HepG2 (cell line): ENCODE measurements at regions not wholly inside any gene's neighbourhood (a gene's known extent, or its start where the extent isn't known, plus 50 kb on each side); places are given as distances from the start of the nearest gene placed in this dataset.

ENCODE experiments used
- ATAC-seq: fragments of 200-7000 bp; cut with Tn5 transposase; 3 replicates; pipeline ENCODE4 v1.9.1; 2020; ENCODE audit warnings: mild to moderate bottlenecking, moderate library complexity
- BruUV-seq: library from RNA; stranded (reverse); fragments of 400-500 nt; replicated peaks from 2 replicates; lab custom pipeline; 2021; lab: Mats Ljungman, UMichigan
- CTCF ChIA-PET: fragments of 300-600 bp; formaldehyde crosslinking; extraction: SDS; loops from one replicate; lab custom pipeline; 2021; ENCODE audit warnings: low total read pairs, inconsistent platforms, low intra/inter-chr PET ratio; lab: Yijun Ruan, JAX
- POLR2A ChIA-PET: fragments of 350-600 bp; sonication (Branson Sonifier 250); formaldehyde crosslinking; loops from one replicate; lab custom pipeline; 2020; ENCODE audit warnings: antibody characterized with exemption, inconsistent platforms; lab: Yijun Ruan, JAX
- DNase-seq: peaks from one replicate; pipeline ENCODE4 v3.0.0-alpha.2; 2015; ENCODE audit warnings: low spot score
- FAIRE-seq: peaks from 3 replicates; lab custom pipeline; 2011; peaks lifted over from hg19 to GRCh38; lab: Jason Lieb, UNC
- H2AFZ ChIP-seq: one replicate; pipeline ENCODE4 v1.6.1; 2011; ENCODE audit warnings: low read length, inconsistent platforms
- H3K27ac ChIP-seq: fragments of 300-600 bp; 3 replicates; pipeline ENCODE4 v1.8.0; 2011; ENCODE audit warnings: mixed run types, mild to moderate bottlenecking, mixed read lengths, low read length, inconsistent platforms; ENCODE audit not compliant: insufficient read depth; ENCODE audit errors: extremely low read length
- H3K27me3 ChIP-seq, 2 experiments: fragments of 200-600 bp in 1 of 2; 2 replicates in 1 of 2; 3 replicates in 1 of 2; pipeline versions ENCODE4 v1.6.0 to v1.8.0; 2011; ENCODE audit warnings: low read length in 2 of 2, mild to moderate bottlenecking in 2 of 2, moderate library complexity in 2 of 2, inconsistent platforms in 1 of 2; ENCODE audit not compliant: insufficient read depth in 2 of 2, control insufficient read depth in 1 of 2
- H3K36me3 ChIP-seq, 2 experiments: fragments of 200-600 bp in 1 of 2; replicated peaks in 1 of 2; 2 replicates in 1 of 2; 3 replicates in 1 of 2; pipeline versions ENCODE4 v1.5.1 to v1.8.0; 2011; ENCODE audit warnings: low read length in 2 of 2, inconsistent platforms in 1 of 2; ENCODE audit not compliant: insufficient read depth in 2 of 2, control insufficient read depth in 1 of 2
- H3K4me1 ChIP-seq: 2 replicates; pipeline ENCODE4 v1.5.1; 2012; ENCODE audit warnings: low read length, inconsistent platforms; ENCODE audit not compliant: insufficient read depth
- H3K4me2 ChIP-seq: 2 replicates; pipeline ENCODE4 v1.6.0; 2011; ENCODE audit warnings: low read depth, low read length, inconsistent platforms
- H3K4me3 ChIP-seq, 3 experiments: fragments of 200-600 bp in 1 of 3; sonication (generic), shearing (Covaris generic) in 1 of 3; replicated peaks in 1 of 3; 2 replicates each; pipeline ENCODE4 v1.5.1; 2011 to 2016; ENCODE audit warnings: low read length in 3 of 3, inconsistent platforms in 2 of 3, low read depth in 2 of 3, mild to moderate bottlenecking in 2 of 3, control low read depth in 1 of 3, mixed read lengths in 1 of 3; ENCODE audit not compliant: insufficient read depth in 1 of 3
- H3K79me2 ChIP-seq: one replicate; pipeline ENCODE4 v1.6.1; 2011; ENCODE audit warnings: low read length, inconsistent platforms; ENCODE audit not compliant: insufficient read depth
- H3K9ac ChIP-seq: 2 replicates; pipeline ENCODE4 v1.6.0; 2011; ENCODE audit warnings: mild to moderate bottlenecking, low read depth, low read length, inconsistent platforms; ENCODE audit not compliant: insufficient read depth
- H3K9me3 ChIP-seq: 2 replicates; pipeline ENCODE4 v1.5.1; 2012; ENCODE audit warnings: mild to moderate bottlenecking, low read length
- H4K20me1 ChIP-seq: 2 replicates; pipeline ENCODE4 v1.6.0; 2011; ENCODE audit warnings: inconsistent platforms, mild to moderate bottlenecking, low read length, moderate library complexity; ENCODE audit not compliant: insufficient read depth
- ARHGAP35 ChIP-seq: sonication (generic); formaldehyde crosslinking; IDR thresholded peaks from 2 replicates; pipeline ENCODE4 v1.9.0; 2022; ENCODE audit warnings: mild to moderate bottlenecking, inconsistent platforms, moderate library complexity, missing genetic modification reagents, borderline replicate concordance
- BORCS8-MEF2B ChIP-seq: sonication (generic); formaldehyde crosslinking; IDR thresholded peaks from 2 replicates; pipeline ENCODE4 v1.8.0; 2022; ENCODE audit warnings: mild to moderate bottlenecking, missing genetic modification reagents
- CBX2 ChIP-seq, 2 experiments: fragments of 200-600 bp in 1 of 2; sonication (generic); formaldehyde crosslinking in 1 of 2; IDR thresholded peaks; 2 replicates each; pipeline versions ENCODE4 v1.7.0 to v1.8.1; 2018 to 2022; ENCODE audit warnings: low read depth in 2 of 2, low read length in 1 of 2, mild to moderate bottlenecking in 1 of 2, missing genetic modification reagents in 1 of 2
- HNRNPK ChIP-seq: fragments of 200-400 bp; formaldehyde crosslinking; IDR thresholded peaks from 2 replicates; pipeline ENCODE4 v1.6.1; 2018; ENCODE audit warnings: low read length, low read depth, moderate library complexity, mild to moderate bottlenecking; ENCODE audit not compliant: poor library complexity, severe bottlenecking
- KLF12 ChIP-seq: sonication (generic); formaldehyde crosslinking; IDR thresholded peaks from 2 replicates; pipeline ENCODE4 v1.4.0; 2020; ENCODE audit warnings: missing genetic modification reagents, borderline replicate concordance
- MYC ChIP-seq: sonication (generic); formaldehyde crosslinking; IDR thresholded peaks from 2 replicates; pipeline ENCODE4 v1.9.0; 2021; ENCODE audit warnings: missing genetic modification reagents, borderline replicate concordance
- TCF7 ChIP-seq: sonication (generic); IDR thresholded peaks from 2 replicates; pipeline ENCODE4 v1.6.1; 2016; ENCODE audit warnings: antibody characterized with exemption, low read depth
- U2AF2 ChIP-seq: fragments of 200-400 bp; formaldehyde crosslinking; IDR thresholded peaks from 2 replicates; pipeline ENCODE4 v1.6.1; 2017; ENCODE audit warnings: low read depth, mild to moderate bottlenecking, low read length
- YEATS4 ChIP-seq: sonication (generic); formaldehyde crosslinking; IDR thresholded peaks from 2 replicates; pipeline ENCODE4 v1.4.0; 2020; ENCODE audit warnings: missing genetic modification reagents, borderline replicate concordance
- ZFAT ChIP-seq: sonication (generic); formaldehyde crosslinking; conservative IDR thresholded peaks from 2 replicates; pipeline ENCODE4 v1.8.1; 2023; ENCODE audit warnings: missing genetic modification reagents, inconsistent platforms
- ZNF550 ChIP-seq: sonication (generic); formaldehyde crosslinking; IDR thresholded peaks from 2 replicates; pipeline ENCODE4 v1.4.0; 2020; ENCODE audit warnings: mild to moderate bottlenecking, missing genetic modification reagents, borderline replicate concordance
- WGBS: methylation state at CpG from one replicate; pipeline ENCODE4 v1.1.6; 2017; ENCODE audit warnings: low lambda C conversion rate; 5-methylcytosine and 5-hydroxymethylcytosine counted together
- in situ Hi-C: cut with HindIII; loops from 2 replicates; pipeline ENCODE4 v1.10.0; 2017; ENCODE audit warnings: low pct_unique_long_range_greater_than_20kb; ENCODE audit not compliant: extremely low pct_ligation_motif_present
- intact Hi-C: fragments of 100-400 bp; cut with micrococcal nuclease; formaldehyde crosslinking; loops from one replicate; pipeline ENCODE4 v1.10.0; 2022; ENCODE audit not compliant: unreplicated experiment
- TF ChIP-seq, protein P1 (sequence below): sonication (generic); formaldehyde crosslinking; IDR thresholded peaks from 2 replicates; pipeline ENCODE4 v1.4.0; 2020; ENCODE audit warnings: missing genetic modification reagents, borderline replicate concordance
- TF ChIP-seq, protein P2 (sequence below): sonication (generic); formaldehyde crosslinking; IDR thresholded peaks from 2 replicates; pipeline ENCODE4 v1.5.0; 2020; ENCODE audit warnings: missing genetic modification reagents, mild to moderate bottlenecking, borderline replicate concordance
- TF ChIP-seq, protein P3 (sequence below): IDR thresholded peaks from 2 replicates; pipeline ENCODE4 v1.6.1; 2016; ENCODE audit warnings: missing compliant biosample characterization, missing genetic modification reagents, borderline replicate concordance

DNA sequence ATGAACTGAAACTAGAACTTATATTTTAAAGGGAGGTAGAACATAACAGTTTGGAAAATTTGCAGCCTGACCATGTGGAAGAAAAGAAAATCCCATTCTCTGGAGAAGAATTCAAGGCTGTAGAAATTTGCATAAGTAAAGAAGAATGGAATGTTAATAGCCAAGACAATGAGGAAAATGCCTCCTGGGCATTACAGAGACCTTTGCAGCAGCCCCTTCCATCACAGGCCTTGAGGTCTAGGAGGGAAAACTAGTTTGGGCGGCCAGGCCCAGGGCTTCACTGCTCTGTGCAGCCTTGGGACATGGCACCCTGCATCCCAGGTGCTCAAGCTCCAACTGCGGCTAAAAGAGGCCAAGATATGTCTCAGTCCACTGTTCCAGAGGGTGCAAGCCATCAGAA is 1506.8 kb downstream of the PCDH18 start:
- Histone ChIP-seq H3K27ac (no peak overlapping the region), H2AFZ (no peak overlapping the region), H3K9ac (no peak overlapping the region), H3K79me2 (no peaks in the 10 kb centered on the region), H3K27me3 (no peaks in the 10 kb centered on the region), H3K9me3 (no peaks in the 10 kb centered on the region), H3K4me2 (no peak overlapping the region), H3K4me1 (no peaks in the 10 kb centered on the region), H3K4me3 (no peak overlapping the region), H3K36me3 (no peaks in the 10 kb centered on the region), H4K20me1 (no peaks in the 10 kb centered on the region)
- TF ChIP-seq TCF7: no peak
- TF ChIP-seq, protein P1, sequence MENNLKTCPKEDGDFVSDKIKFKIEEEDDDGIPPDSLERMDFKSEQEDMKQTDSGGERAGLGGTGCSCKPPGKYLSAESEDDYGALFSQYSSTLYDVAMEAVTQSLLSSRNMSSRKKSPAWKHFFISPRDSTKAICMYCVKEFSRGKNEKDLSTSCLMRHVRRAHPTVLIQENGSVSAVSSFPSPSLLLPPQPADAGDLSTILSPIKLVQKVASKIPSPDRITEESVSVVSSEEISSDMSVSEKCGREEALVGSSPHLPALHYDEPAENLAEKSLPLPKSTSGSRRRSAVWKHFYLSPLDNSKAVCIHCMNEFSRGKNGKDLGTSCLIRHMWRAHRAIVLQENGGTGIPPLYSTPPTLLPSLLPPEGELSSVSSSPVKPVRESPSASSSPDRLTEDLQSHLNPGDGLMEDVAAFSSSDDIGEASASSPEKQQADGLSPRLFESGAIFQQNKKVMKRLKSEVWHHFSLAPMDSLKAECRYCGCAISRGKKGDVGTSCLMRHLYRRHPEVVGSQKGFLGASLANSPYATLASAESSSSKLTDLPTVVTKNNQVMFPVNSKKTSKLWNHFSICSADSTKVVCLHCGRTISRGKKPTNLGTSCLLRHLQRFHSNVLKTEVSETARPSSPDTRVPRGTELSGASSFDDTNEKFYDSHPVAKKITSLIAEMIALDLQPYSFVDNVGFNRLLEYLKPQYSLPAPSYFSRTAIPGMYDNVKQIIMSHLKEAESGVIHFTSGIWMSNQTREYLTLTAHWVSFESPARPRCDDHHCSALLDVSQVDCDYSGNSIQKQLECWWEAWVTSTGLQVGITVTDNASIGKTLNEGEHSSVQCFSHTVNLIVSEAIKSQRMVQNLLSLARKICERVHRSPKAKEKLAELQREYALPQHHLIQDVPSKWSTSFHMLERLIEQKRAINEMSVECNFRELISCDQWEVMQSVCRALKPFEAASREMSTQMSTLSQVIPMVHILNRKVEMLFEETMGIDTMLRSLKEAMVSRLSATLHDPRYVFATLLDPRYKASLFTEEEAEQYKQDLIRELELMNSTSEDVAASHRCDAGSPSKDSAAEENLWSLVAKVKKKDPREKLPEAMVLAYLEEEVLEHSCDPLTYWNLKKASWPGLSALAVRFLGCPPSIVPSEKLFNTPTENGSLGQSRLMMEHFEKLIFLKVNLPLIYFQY (CRISPR knock-in tag): no peak
- no peak for TF ChIP-seq ARHGAP35 (CRISPR knock-in tag)
- no peak for TF ChIP-seq HNRNPK
- no peak for TF ChIP-seq CBX2 (IDR thresholded peaks at IDR 0.05; ENCODE audit: low read depth, low read length)
- TF ChIP-seq CBX2 (CRISPR knock-in tag; IDR thresholded peaks at IDR 0.05; ENCODE audit: low read depth): no peak
- no peak for TF ChIP-seq KLF12 (CRISPR knock-in tag)
- TF ChIP-seq, protein P2, sequence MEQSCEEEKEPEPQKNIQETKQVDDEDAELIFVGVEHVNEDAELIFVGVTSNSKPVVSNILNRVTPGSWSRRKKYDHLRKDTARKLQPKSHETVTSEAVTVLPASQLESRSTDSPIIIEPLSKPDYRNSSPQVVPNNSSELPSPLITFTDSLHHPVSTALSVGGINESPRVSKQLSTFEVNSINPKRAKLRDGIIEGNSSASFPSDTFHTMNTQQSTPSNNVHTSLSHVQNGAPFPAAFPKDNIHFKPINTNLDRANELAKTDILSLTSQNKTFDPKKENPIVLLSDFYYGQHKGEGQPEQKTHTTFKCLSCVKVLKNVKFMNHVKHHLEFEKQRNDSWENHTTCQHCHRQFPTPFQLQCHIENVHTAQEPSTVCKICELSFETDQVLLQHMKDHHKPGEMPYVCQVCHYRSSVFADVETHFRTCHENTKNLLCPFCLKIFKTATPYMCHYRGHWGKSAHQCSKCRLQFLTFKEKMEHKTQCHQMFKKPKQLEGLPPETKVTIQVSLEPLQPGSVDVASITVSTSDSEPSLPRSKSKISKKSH (CRISPR knock-in tag): no peak
- TF ChIP-seq, protein P3, sequence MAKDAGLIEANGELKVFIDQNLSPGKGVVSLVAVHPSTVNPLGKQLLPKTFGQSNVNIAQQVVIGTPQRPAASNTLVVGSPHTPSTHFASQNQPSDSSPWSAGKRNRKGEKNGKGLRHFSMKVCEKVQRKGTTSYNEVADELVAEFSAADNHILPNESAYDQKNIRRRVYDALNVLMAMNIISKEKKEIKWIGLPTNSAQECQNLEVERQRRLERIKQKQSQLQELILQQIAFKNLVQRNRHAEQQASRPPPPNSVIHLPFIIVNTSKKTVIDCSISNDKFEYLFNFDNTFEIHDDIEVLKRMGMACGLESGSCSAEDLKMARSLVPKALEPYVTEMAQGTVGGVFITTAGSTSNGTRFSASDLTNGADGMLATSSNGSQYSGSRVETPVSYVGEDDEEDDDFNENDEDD (CRISPR knock-in tag): no peak
- TF ChIP-seq ZFAT: no peak
- TF ChIP-seq U2AF2: no peak
- TF ChIP-seq ZNF550 (CRISPR knock-in tag): no peak
- no peak for TF ChIP-seq YEATS4 (CRISPR knock-in tag)
- TF ChIP-seq MYC (CRISPR knock-in tag): no peak
- no peak for TF ChIP-seq BORCS8-MEF2B (CRISPR knock-in tag)
- DNase-seq (no peak), ATAC-seq (no peak), FAIRE-seq (no peak)
- POLR2A ChIA-PET: no interaction called here
- CTCF ChIA-PET: no interaction called here
- intact Hi-C loops: no loop called here
- 0% methylated on average over 2 of the region's 2 CpGs for WGBS
- in situ Hi-C loops: no loop called here
- BruUV-seq: no TSS peak
